Mammary epithelial cell (primary cell): ENCODE measurements at regions not wholly inside any gene's neighbourhood (a gene's known extent, or its start where the extent isn't known, plus 50 kb on each side); places are given as distances from the start of the nearest gene placed in this dataset.

ENCODE experiments used
- EZH2 ChIP-seq: IDR thresholded peaks from 2 replicates; pipeline ENCODE4 v1.6.1; 2012; ENCODE audit warnings: low read length, inconsistent platforms, borderline replicate concordance
- TF ChIP-seq, protein P1 (sequence below), 2 donors: IDR thresholded peaks in 1 of 2; conservative IDR thresholded peaks in 1 of 2; 2 replicates each; pipeline ENCODE4 v1.5.1; 2011 to 2012; ENCODE audit warnings: inconsistent platforms in 2 of 2, low read length in 2 of 2, mild to moderate bottlenecking in 2 of 2, control low read depth in 1 of 2, low read depth in 1 of 2; ENCODE audit not compliant: insufficient read depth in 1 of 2; ENCODE audit errors: extremely low read depth in 1 of 2

DNA sequence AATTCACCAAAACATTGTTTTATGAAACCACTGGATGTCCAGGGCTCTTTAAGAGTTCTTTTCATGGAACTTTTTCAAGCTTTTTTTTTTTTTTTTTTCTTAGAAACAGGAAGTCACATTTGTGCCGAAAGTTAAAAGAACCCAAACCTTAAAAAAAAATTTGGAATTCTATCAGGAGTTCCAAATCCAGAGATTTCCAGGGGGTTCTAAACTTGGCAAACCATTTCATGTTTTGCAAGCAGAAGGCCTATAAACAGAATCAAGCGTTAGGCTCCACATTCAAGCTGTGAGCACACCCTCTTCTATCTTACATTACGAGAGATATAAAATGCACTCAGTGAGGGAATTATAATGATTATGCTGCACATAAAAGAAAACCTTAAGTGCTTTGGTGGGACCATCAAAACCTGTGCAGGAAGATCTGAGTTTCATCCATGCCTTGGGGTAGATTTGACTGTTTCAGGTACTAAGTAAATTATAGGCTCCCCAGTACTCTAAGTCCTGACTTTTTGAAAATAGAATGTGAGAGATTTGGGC lies 154.8 kb upstream of the FAR2 start:
- TF ChIP-seq, protein P1, sequence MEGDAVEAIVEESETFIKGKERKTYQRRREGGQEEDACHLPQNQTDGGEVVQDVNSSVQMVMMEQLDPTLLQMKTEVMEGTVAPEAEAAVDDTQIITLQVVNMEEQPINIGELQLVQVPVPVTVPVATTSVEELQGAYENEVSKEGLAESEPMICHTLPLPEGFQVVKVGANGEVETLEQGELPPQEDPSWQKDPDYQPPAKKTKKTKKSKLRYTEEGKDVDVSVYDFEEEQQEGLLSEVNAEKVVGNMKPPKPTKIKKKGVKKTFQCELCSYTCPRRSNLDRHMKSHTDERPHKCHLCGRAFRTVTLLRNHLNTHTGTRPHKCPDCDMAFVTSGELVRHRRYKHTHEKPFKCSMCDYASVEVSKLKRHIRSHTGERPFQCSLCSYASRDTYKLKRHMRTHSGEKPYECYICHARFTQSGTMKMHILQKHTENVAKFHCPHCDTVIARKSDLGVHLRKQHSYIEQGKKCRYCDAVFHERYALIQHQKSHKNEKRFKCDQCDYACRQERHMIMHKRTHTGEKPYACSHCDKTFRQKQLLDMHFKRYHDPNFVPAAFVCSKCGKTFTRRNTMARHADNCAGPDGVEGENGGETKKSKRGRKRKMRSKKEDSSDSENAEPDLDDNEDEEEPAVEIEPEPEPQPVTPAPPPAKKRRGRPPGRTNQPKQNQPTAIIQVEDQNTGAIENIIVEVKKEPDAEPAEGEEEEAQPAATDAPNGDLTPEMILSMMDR (conservative IDR thresholded peaks at IDR 0.05 in 1 of 2, IDR thresholded peaks at IDR 0.05 in 1 of 2; ENCODE audit: extremely low read depth in 1 of 2, insufficient read depth in 1 of 2, low read depth in 1 of 2, low read length in 2 of 2) = no peak
- TF ChIP-seq EZH2 = no peak
